Lung (tissue), 11 donors: ENCODE measurements at regions not wholly inside any gene's neighbourhood (a gene's known extent, or its start where the extent isn't known, plus 50 kb on each side); places are given as distances from the start of the nearest gene placed in this dataset.

ENCODE experiments used
- ATAC-seq: fragments of 200-7000 bp; cut with Tn5 transposase; one replicate; pipeline ENCODE4 v1.9.1; 2020; ENCODE audit warnings: moderate number of reproducible peaks; ENCODE audit not compliant: insufficient read depth, low FRiP score
- DNase-seq, 3 donors: peaks; one replicate each; pipeline ENCODE4 v3.0.0-alpha.2; 2013 to 2017
- H3K27ac ChIP-seq, 2 donors: one replicate each; pipeline ENCODE4 v1.5.1; 2013; ENCODE audit warnings: mild to moderate bottlenecking in 2 of 2, moderate library complexity in 2 of 2, control low read depth in 1 of 2, inconsistent platforms in 1 of 2, low read depth in 1 of 2, low read length in 1 of 2
- H3K27me3 ChIP-seq, 3 donors: one replicate each; pipeline ENCODE4 v1.5.1; 2013; ENCODE audit warnings: low read length in 2 of 3; ENCODE audit not compliant: control insufficient read depth in 3 of 3, insufficient read depth in 3 of 3
- H3K36me3 ChIP-seq, 4 donors: one replicate each; pipeline ENCODE4 v1.5.1; 2013; ENCODE audit warnings: low read length in 4 of 4, mild to moderate bottlenecking in 1 of 4, moderate library complexity in 1 of 4; ENCODE audit not compliant: control insufficient read depth in 4 of 4, insufficient read depth in 4 of 4
- H3K4me1 ChIP-seq, 5 donors: one replicate each; pipeline ENCODE4 v1.5.1; 2013; ENCODE audit warnings: low read length in 5 of 5, mild to moderate bottlenecking in 2 of 5, moderate library complexity in 1 of 5; ENCODE audit not compliant: control insufficient read depth in 5 of 5, insufficient read depth in 5 of 5
- H3K4me3 ChIP-seq: one replicate; pipeline ENCODE4 v1.5.1; 2013; ENCODE audit warnings: mild to moderate bottlenecking, control low read depth, moderate library complexity
- H3K9ac ChIP-seq, 2 donors: one replicate each; pipeline ENCODE4 v1.5.1; 2013; ENCODE audit warnings: low read length in 2 of 2, control low read depth in 1 of 2; ENCODE audit not compliant: insufficient read depth in 1 of 2
- H3K9me3 ChIP-seq, 4 donors: one replicate each; pipeline ENCODE4 v1.5.1; 2013; ENCODE audit warnings: low read length in 3 of 4, mild to moderate bottlenecking in 1 of 4, moderate library complexity in 1 of 4; ENCODE audit not compliant: control insufficient read depth in 4 of 4, insufficient read depth in 3 of 4
- WGBS, 2 donors: extraction: QIAGEN DNeasy Blood & Tissue Kit; methylation state at CpG; one replicate each; pipeline ENCODE4 v1.1.7; 2013; 5-methylcytosine and 5-hydroxymethylcytosine counted together
- TF ChIP-seq, protein P1 (sequence below): IDR thresholded peaks from 2 replicates; pipeline ENCODE4 v1.5.1; 2012; ENCODE audit warnings: mild to moderate bottlenecking; ENCODE audit errors: control extremely low read depth, extremely low read depth
- donor health status: control.
- donor health status: control.
- donor health status: Bipolar disorder and iron deficiency.
- donor health status: healthy.
- donor health status: DM: yes; HTN: yes; CAD: no.

DNA sequence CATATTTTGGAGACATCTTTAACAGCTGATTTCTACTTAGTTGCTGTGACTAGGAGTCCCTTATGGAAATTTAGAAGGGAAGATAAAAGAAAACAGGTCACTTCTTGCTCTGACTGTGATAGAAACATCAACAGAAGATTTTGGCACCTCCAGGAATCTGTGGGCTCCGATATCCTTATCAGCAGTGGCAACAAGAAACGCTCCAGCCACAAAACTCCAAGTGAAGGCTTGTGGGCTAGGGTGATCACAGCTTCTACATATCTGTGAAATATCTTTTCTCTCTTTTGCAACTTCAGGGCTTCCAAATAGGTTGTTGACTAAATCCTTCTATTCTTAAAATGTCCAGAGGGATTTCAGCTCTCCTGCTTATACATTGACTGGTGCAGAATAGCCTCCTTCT, 1625.5 kb upstream of the CDH6 start:
- Histone ChIP-seq H3K9me3 (no peaks in the 10 kb centered on the region), H3K27ac (no peak overlapping the region), H3K9ac (no peak overlapping the region), H3K36me3 (no peaks in the 10 kb centered on the region), H3K27me3 (no peaks in the 10 kb centered on the region), H3K4me1 (no peaks in the 10 kb centered on the region), H3K4me3 (no peak overlapping the region)
- TF ChIP-seq, protein P1, sequence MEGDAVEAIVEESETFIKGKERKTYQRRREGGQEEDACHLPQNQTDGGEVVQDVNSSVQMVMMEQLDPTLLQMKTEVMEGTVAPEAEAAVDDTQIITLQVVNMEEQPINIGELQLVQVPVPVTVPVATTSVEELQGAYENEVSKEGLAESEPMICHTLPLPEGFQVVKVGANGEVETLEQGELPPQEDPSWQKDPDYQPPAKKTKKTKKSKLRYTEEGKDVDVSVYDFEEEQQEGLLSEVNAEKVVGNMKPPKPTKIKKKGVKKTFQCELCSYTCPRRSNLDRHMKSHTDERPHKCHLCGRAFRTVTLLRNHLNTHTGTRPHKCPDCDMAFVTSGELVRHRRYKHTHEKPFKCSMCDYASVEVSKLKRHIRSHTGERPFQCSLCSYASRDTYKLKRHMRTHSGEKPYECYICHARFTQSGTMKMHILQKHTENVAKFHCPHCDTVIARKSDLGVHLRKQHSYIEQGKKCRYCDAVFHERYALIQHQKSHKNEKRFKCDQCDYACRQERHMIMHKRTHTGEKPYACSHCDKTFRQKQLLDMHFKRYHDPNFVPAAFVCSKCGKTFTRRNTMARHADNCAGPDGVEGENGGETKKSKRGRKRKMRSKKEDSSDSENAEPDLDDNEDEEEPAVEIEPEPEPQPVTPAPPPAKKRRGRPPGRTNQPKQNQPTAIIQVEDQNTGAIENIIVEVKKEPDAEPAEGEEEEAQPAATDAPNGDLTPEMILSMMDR, result no peak
- no peak for DNase-seq
- 29 to 60% methylated on average over 2 of the region's 2 CpGs for WGBS, 2 donors
- no peak for ATAC-seq

DNA sequence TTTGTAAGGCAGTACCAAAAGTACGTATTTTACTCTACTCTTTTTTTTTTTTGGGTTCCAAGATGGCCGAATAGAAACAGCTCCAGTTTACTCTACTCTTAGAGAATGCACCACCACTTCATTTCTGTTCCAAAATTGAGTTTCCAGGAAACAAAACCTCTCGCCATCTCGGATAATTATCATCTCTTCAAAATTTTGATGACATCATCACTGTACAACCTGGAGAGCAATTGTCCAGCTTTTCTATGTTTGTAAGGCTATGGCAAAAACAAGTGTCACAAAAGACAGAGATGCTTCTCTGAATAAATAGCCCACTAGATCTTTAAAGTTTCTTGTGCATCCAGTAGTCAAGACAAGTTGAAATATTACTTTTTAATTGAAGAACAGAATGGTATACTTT, 1631.9 kb upstream of the CDH6 start:
- H3K27me3 ChIP-seq, result no peaks in the 10 kb centered on the region
- TF ChIP-seq, protein P1, result no peak
- 87 to 88% methylated on average over 4 of the region's 4 CpGs for WGBS, 2 donors
- DNase-seq (no peak), ATAC-seq (no peak)
- no peak overlapping the region for H3K9ac ChIP-seq
- no peaks in the 10 kb centered on the region for H3K4me1 ChIP-seq
- H3K27ac ChIP-seq, result no peak overlapping the region
- no peak overlapping the region for H3K4me3 ChIP-seq
- peaks cover 0 to 2% (median 1%) of the 10 kb centered on the region in 4 donors for H3K9me3 ChIP-seq
- H3K36me3 ChIP-seq, result no peaks in the 10 kb centered on the region

DNA sequence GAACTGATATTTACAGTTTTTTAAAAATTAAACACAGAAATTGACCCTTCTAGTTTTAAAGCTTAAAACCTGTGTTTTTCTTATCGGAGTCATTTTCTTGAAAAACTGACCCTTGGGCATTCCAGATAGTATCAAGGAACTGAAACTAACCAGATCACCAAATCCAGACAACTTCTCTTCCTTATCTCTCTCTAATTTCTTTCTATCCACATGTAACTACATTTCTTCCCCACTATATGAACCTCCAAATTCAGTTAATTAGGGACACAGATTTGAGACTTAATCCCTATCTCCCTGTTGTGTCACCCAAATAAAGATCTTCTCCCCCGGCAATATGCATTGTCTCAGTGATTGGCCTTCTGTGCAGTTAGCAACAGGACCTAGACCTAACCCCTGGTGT, 1643.0 kb upstream of the CDH6 start:
- 56 to 85% methylated on average over 2 of the region's 2 CpGs for WGBS, 2 donors
- H3K9me3 ChIP-seq, result peaks cover 0 to 3% (median 2%) of the 10 kb centered on the region in 4 donors
- no peaks in the 10 kb centered on the region for H3K27me3 ChIP-seq
- TF ChIP-seq, protein P1, result no peak
- H3K36me3 ChIP-seq, result no peaks in the 10 kb centered on the region
- H3K4me1 ChIP-seq, result no peaks in the 10 kb centered on the region
- H3K27ac ChIP-seq, result no peak overlapping the region
- H3K9ac ChIP-seq, result no peak overlapping the region
- no peak overlapping the region for H3K4me3 ChIP-seq
- DNase-seq, result no peak
- no peak for ATAC-seq

DNA sequence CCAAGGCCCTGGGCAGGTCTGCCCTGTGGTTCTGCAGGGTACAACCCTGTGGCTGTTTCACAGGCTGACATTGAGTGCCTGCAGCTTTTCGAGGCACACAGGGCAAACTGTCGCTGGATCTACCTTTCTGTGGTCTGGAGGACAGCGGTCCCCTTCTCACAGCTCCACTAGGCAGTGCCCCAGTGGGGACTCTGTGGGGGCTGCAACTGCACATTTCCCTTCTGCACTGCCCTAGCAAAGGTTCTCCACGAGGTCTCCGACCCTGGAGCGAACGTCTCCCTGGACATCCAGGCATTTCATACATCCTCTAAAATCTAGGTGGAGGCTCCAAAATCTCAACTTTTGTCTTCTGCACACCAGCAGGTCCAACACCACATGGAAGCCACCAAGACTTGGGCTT, 1645.2 kb upstream of the CDH6 start:
- Histone ChIP-seq H3K9ac (no peak overlapping the region), H3K9me3 (peaks cover 0 to 9% (median 2%) of the 10 kb centered on the region in 4 donors), H3K36me3 (no peaks in the 10 kb centered on the region), H3K27me3 (no peaks in the 10 kb centered on the region), H3K4me1 (no peaks in the 10 kb centered on the region), H3K27ac (no peak overlapping the region), H3K4me3 (no peak overlapping the region)
- 91 to 92% methylated on average over 7 of the region's 7 CpGs for WGBS, 2 donors
- ATAC-seq, result no peak
- TF ChIP-seq, protein P1, result no peak
- no peak for DNase-seq
